Stomach smooth muscle (tissue), 2 donors: ENCODE measurements at regions not wholly inside any gene's neighbourhood (a gene's known extent, or its start where the extent isn't known, plus 50 kb on each side); places are given as distances from the start of the nearest gene placed in this dataset.
A peak's percentile ranks its signal among the peaks of the same experiment; 100 is the strongest.

Source experiments
- H3K27ac ChIP-seq: one replicate; pipeline ENCODE4 v1.7.0; 2013; ENCODE audit warnings: mild to moderate bottlenecking, low read length, inconsistent platforms
- H3K27me3 ChIP-seq, 2 donors: one replicate each; pipeline ENCODE4 v1.7.0; 2013; ENCODE audit warnings: low read length in 2 of 2; ENCODE audit not compliant: insufficient read depth in 2 of 2, control insufficient read depth in 1 of 2
- H3K36me3 ChIP-seq, 2 donors: one replicate each; pipeline ENCODE4 v1.7.0; 2013; ENCODE audit warnings: low read length in 2 of 2; ENCODE audit not compliant: control insufficient read depth in 2 of 2, insufficient read depth in 2 of 2
- H3K4me1 ChIP-seq: one replicate; pipeline ENCODE4 v1.7.0; 2013; ENCODE audit warnings: low read length; ENCODE audit not compliant: control insufficient read depth, insufficient read depth
- H3K4me3 ChIP-seq, 2 donors: one replicate each; pipeline ENCODE4 v1.7.0; 2013; ENCODE audit warnings: low read length in 2 of 2
- H3K9ac ChIP-seq, 2 donors: one replicate each; pipeline ENCODE4 v1.7.0; 2013; ENCODE audit warnings: low read length in 2 of 2, mild to moderate bottlenecking in 1 of 2
- H3K9me3 ChIP-seq, 2 donors: one replicate each; pipeline ENCODE4 v1.7.0; 2013; ENCODE audit warnings: low read length in 2 of 2; ENCODE audit not compliant: control insufficient read depth in 2 of 2
- donor health status: healthy.
- donor health status: Pancreatic carcinoma.

GRCh38 chr13:108475181-108475580 lies 154.2 kb upstream of the MYO16 start:
- no peak overlapping the region for H3K4me3 ChIP-seq

GRCh38 chr13:108477376-108477775 lies 152.0 kb upstream of the MYO16 start:
- no peak overlapping the region for H3K4me3 ChIP-seq
- H3K4me1 ChIP-seq = no peaks in the 10 kb centered on the region
- no peaks in the 10 kb centered on the region for H3K27me3 ChIP-seq
- H3K9ac ChIP-seq = no peak overlapping the region
- H3K9me3 ChIP-seq = no peaks in the 10 kb centered on the region
- H3K27ac ChIP-seq = no peak overlapping the region
- H3K36me3 ChIP-seq = no peaks in the 10 kb centered on the region

More at GRCh38 chr13:108475181-108475580, 154.2 kb upstream of the MYO16 start:
- Histone ChIP-seq H3K9me3 (no peaks in the 10 kb centered on the region), H3K4me1 (no peaks in the 10 kb centered on the region), H3K27ac (no peak overlapping the region), H3K36me3 (no peaks in the 10 kb centered on the region), H3K9ac (no peak overlapping the region), H3K27me3 (no peaks in the 10 kb centered on the region)

GRCh38 chr13:108478179-108478578 lies 151.2 kb upstream of the MYO16 start:
- Histone ChIP-seq H3K27me3 (no peaks in the 10 kb centered on the region), H3K36me3 (no peaks in the 10 kb centered on the region), H3K4me1 (no peaks in the 10 kb centered on the region), H3K4me3 (no peak overlapping the region), H3K9me3 (no peaks in the 10 kb centered on the region), H3K27ac (no peak overlapping the region), H3K9ac (no peak overlapping the region)

GRCh38 chr13:108483981-108484380 lies 145.4 kb upstream of the MYO16 start:
- Histone ChIP-seq H3K4me3 (no peak overlapping the region), H3K36me3 (no peaks in the 10 kb centered on the region), H3K27me3 (no peaks in the 10 kb centered on the region), H3K4me1 (no peaks in the 10 kb centered on the region), H3K27ac (no peak overlapping the region), H3K9me3 (peaks cover 0 to 3% of the 10 kb centered on the region in 2 donors), H3K9ac (no peak overlapping the region)

- Histone ChIP-seq H3K36me3 (no peaks in the 10 kb centered on the region), H3K4me3 (no peak overlapping the region), H3K27me3 (no peaks in the 10 kb centered on the region), H3K4me1 (no peaks in the 10 kb centered on the region), H3K9me3 (peaks cover 0 to 3% of the 10 kb centered on the region in 2 donors), H3K9ac (no peak overlapping the region), H3K27ac (no peak overlapping the region)
Measured at GRCh38 chr13:108486096-108486495, 143.3 kb upstream of the MYO16 start.

DNA sequence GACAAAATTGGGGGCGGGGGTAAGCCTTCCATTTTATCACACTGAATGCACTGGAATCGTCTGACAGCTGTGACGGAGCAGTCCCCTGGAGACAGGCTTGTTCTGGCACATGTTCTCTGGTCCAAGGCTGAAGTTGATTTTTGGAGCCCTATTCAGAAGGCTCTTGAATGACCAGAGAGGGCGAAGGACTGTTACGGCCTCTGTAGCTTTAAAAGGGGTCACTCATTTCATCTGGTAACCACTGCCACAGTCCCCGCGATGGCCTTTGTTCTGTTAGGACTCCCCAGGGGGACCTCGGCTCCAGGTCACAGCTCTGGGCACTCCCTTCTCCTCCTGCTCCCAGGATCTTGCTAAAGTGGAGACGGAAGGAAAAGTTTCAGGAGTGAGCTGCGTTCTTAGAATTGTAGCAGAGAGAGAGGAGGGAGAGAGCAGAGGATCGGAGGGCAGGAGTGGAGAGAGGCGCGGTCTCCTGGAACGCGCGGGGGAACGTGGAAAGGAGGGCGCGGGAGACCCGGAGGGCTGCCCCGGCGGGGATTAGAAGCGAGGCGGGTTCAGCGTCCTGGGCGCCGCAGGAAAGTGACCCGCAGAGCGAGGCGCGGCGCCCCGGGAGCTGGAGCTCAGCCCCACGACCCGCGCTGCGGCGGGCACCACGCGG lies 134.3 kb upstream of the MYO16 start:
- Histone ChIP-seq H3K4me1 (peaks cover 8% of the 10 kb centered on the region), H3K27ac (no peak overlapping the region), H3K27me3 (peaks cover 13 to 15% of the 10 kb centered on the region in 2 donors), H3K9me3 (no peaks in the 10 kb centered on the region), H3K36me3 (no peaks in the 10 kb centered on the region), H3K9ac (no peak overlapping the region), H3K4me3 (no peak overlapping the region)

GRCh38 chr13:108495646-108496361 lies 133.6 kb upstream of the MYO16 start:
- peaks cover 8% of the 10 kb centered on the region for H3K4me1 ChIP-seq
- peak overlapping the region; percentile 46 to 52 for H3K4me3 ChIP-seq
- H3K27me3 ChIP-seq = peaks cover 13 to 16% of the 10 kb centered on the region in 2 donors

DNA sequence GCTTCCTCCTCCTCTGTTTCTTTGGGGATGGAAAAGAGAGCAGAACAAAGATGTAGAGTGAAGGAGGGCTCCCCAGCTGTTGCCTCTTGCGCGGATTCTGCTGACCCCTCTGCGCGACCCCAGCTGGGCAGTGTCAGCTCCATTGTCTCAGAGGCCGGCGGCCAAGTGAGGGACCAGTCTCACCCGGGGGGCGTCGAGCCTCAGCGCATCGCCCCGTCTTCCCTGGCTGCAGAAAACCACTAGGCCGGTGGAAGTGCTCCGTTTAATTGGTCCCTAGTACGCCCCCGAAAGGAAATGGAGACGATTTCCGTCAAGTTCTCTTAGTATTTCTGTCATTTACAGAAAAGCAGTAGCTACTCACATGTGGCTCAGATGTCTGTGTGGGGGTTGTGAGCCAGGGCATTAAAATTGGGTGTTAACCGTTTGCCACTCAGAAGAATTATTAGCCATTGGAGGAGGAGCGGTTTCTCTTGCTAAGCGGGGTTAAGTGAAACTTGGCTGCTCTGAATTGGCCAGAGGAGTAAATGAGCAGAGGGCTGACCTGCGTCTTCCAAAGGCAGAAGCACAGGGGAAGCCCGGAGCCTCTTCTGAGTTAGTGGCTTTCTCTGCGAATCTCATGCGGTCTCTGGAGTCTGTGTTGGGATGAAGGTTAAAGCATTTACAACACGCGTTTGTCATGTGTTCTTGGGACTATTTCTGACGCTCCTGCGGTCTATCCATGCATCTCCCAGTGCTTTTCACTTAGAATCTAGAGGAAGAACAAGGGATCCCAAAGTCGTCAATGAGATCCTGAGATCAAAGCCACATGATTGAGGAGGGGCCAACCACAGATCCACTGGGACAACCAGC lies 132.8 kb upstream of the MYO16 start:
- no peak overlapping the region for H3K9ac ChIP-seq
- H3K9me3 ChIP-seq = no peaks in the 10 kb centered on the region
- H3K4me3 ChIP-seq = peak overlapping the region; percentile 46 to 52

More at GRCh38 chr13:108495646-108496361, 133.6 kb upstream of the MYO16 start:
- H3K9me3 ChIP-seq = no peaks in the 10 kb centered on the region
- no peak overlapping the region for H3K9ac ChIP-seq
- no peaks in the 10 kb centered on the region for H3K36me3 ChIP-seq
- H3K27ac ChIP-seq = no peak overlapping the region

GRCh38 chr13:108500711-108501110 lies 128.7 kb upstream of the MYO16 start:
- Histone ChIP-seq H3K9me3 (no peaks in the 10 kb centered on the region), H3K9ac (no peak overlapping the region), H3K27ac (no peak overlapping the region), H3K4me3 (no peak overlapping the region), H3K36me3 (no peaks in the 10 kb centered on the region), H3K4me1 (peaks cover 3% of the 10 kb centered on the region), H3K27me3 (peaks cover 11% of the 10 kb centered on the region in 2 donors)

More for the DNA sequence above, 132.8 kb upstream of the MYO16 start:
- H3K36me3 ChIP-seq = no peaks in the 10 kb centered on the region
- no peak overlapping the region for H3K27ac ChIP-seq
- peaks cover 13 to 17% of the 10 kb centered on the region in 2 donors for H3K27me3 ChIP-seq
- H3K4me1 ChIP-seq = peaks cover 8% of the 10 kb centered on the region

DNA sequence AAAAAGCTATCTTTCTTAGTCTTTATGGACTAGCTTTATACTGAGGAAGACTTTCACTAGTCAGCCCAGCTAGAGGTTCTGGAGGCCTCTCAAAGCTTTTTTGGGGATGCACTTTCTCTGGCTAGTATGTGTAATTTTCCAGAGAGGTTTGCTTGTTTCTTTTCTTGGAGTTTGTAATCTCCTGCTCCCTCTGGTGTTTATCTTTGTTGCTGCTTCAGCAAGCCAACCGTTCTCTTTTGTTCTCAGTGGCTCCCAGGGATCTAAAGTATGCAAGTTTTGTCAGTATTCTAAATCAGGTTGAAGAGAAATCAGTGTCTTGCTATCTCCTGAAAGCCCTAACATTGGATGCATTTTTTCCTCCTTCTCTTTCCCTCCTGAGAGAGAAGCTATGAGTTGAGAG lies 121.1 kb upstream of the MYO16 start:
- H3K9me3 ChIP-seq = no peaks in the 10 kb centered on the region
- no peak overlapping the region for H3K27ac ChIP-seq
- H3K27me3 ChIP-seq = no peaks in the 10 kb centered on the region
- H3K9ac ChIP-seq = no peak overlapping the region
- H3K36me3 ChIP-seq = no peaks in the 10 kb centered on the region
- H3K4me1 ChIP-seq = no peaks in the 10 kb centered on the region
- no peak overlapping the region for H3K4me3 ChIP-seq
